WTC11 (cell line): ENCODE measurements at regions not wholly inside any gene's neighbourhood (a gene's known extent, or its start where the extent isn't known, plus 50 kb on each side); places are given as distances from the start of the nearest gene placed in this dataset.

Source experiments
- ATAC-seq: fragments of 200-7000 bp; cut with Tn5 transposase; 2 replicates; pipeline ENCODE4 v1.10.0; 2021; ENCODE audit warnings: mild to moderate bottlenecking, moderate library complexity
- CTCF ChIA-PET: fragments of 300-600 bp; sonication (Branson Sonifier 250); formaldehyde crosslinking; loops from one replicate; lab custom pipeline; 2021; ENCODE audit warnings: antibody characterized with exemption; lab: Charles Lee
- POLR2A ChIA-PET: fragments of 350-600 bp; sonication (Branson Sonifier 250); formaldehyde crosslinking; loops from one replicate; lab custom pipeline; 2021; ENCODE audit warnings: antibody characterized with exemption; lab: Charles Lee
- DNase-seq: peaks from one replicate; pipeline ENCODE4 v3.0.0; 2021; ENCODE audit warnings: low spot score
- H3K27ac Mint-ChIP-seq: 2 replicates; pipeline ENCODE4 v1.8.0; 2021; ENCODE audit warnings: mixed read lengths
- H3K27me3 Mint-ChIP-seq: 2 replicates; pipeline ENCODE4 v1.8.0; 2021; ENCODE audit warnings: low read depth, mild to moderate bottlenecking, moderate library complexity, mixed read lengths
- H3K36me3 Mint-ChIP-seq: 2 replicates; pipeline ENCODE4 v1.8.0; 2021; ENCODE audit warnings: mixed read lengths
- H3K4me1 Mint-ChIP-seq: 2 replicates; pipeline ENCODE4 v1.8.0; 2022; ENCODE audit warnings: mixed read lengths
- H3K4me3 Mint-ChIP-seq: 2 replicates; pipeline ENCODE4 v1.8.0; 2021; ENCODE audit warnings: mild to moderate bottlenecking, moderate library complexity, mixed read lengths
- H3K9me3 Mint-ChIP-seq: 2 replicates; pipeline ENCODE4 v1.8.0; 2021; ENCODE audit warnings: mixed read lengths
- AR ChIP-seq: fragments of 250-450 bp; sonication (Bioruptor Pico); IDR thresholded peaks from 2 replicates; pipeline ENCODE4 v1.9.0; 2021; ENCODE audit warnings: mild to moderate bottlenecking
- CBFB ChIP-seq: sonication (generic); formaldehyde crosslinking; IDR thresholded peaks from 2 replicates; pipeline ENCODE4 v1.8.1; 2022; ENCODE audit warnings: mild to moderate bottlenecking, low read depth, missing genetic modification reagents
- CREM ChIP-seq: sonication (generic); formaldehyde crosslinking; IDR thresholded peaks from 2 replicates; pipeline ENCODE4 v1.8.1; 2022; ENCODE audit warnings: mild to moderate bottlenecking, missing genetic modification reagents, moderate library complexity
- EMX1 ChIP-seq: fragments of 250-450 bp; sonication (Bioruptor Pico); IDR thresholded peaks from 2 replicates; pipeline ENCODE4 v1.8.0; 2021; ENCODE audit warnings: mild to moderate bottlenecking
- ESRRA ChIP-seq: sonication (generic); formaldehyde crosslinking; IDR thresholded peaks from 2 replicates; pipeline ENCODE4 v1.8.1; 2022; ENCODE audit warnings: mild to moderate bottlenecking, missing genetic modification reagents, borderline replicate concordance
- FOXP1 ChIP-seq: sonication (generic); formaldehyde crosslinking; IDR thresholded peaks from 2 replicates; pipeline ENCODE4 v1.8.0; 2022; ENCODE audit warnings: missing genetic modification reagents, mild to moderate bottlenecking, moderate library complexity, borderline replicate concordance
- GRHL2 ChIP-seq: fragments of 250-450 bp; sonication (Bioruptor Pico); IDR thresholded peaks from 2 replicates; pipeline ENCODE4 v1.8.0; 2022; ENCODE audit warnings: mild to moderate bottlenecking, moderate library complexity; ENCODE audit not compliant: insufficient replicate concordance, severe bottlenecking
- MAX ChIP-seq: sonication (generic); formaldehyde crosslinking; IDR thresholded peaks from 2 replicates; pipeline ENCODE4 v1.8.0; 2022; ENCODE audit warnings: mild to moderate bottlenecking, missing genetic modification reagents
- MYBL2 ChIP-seq: sonication (generic); formaldehyde crosslinking; IDR thresholded peaks from 2 replicates; pipeline ENCODE4 v1.8.1; 2023; ENCODE audit warnings: mild to moderate bottlenecking, moderate library complexity, missing genetic modification reagents
- NFATC4 ChIP-seq: fragments of 250-450 bp; sonication (Bioruptor Pico); IDR thresholded peaks from 2 replicates; pipeline ENCODE4 v1.9.0; 2021; ENCODE audit warnings: mild to moderate bottlenecking
- NFE2L1 ChIP-seq: sonication (generic); formaldehyde crosslinking; IDR thresholded peaks from 2 replicates; pipeline ENCODE4 v1.8.1; 2023; ENCODE audit warnings: missing genetic modification reagents
- NR3C1 ChIP-seq: sonication (generic); formaldehyde crosslinking; conservative IDR thresholded peaks from 2 replicates; pipeline ENCODE4 v1.8.1; 2023; ENCODE audit warnings: low read depth, mild to moderate bottlenecking, missing genetic modification reagents
- OVOL2 ChIP-seq: fragments of 250-450 bp; sonication (Bioruptor Pico); IDR thresholded peaks from 2 replicates; pipeline ENCODE4 v1.9.0; 2021; ENCODE audit warnings: mild to moderate bottlenecking, borderline replicate concordance
- RELA ChIP-seq: sonication (generic); formaldehyde crosslinking; IDR thresholded peaks from 2 replicates; pipeline ENCODE4 v1.8.1; 2022; ENCODE audit warnings: missing genetic modification reagents, mild to moderate bottlenecking, borderline replicate concordance
- TP53 ChIP-seq: sonication (generic); formaldehyde crosslinking; IDR thresholded peaks from 2 replicates; pipeline ENCODE4 v1.8.1; 2023; ENCODE audit warnings: mild to moderate bottlenecking, missing genetic modification reagents
- ZBTB21 ChIP-seq: sonication (generic); formaldehyde crosslinking; IDR thresholded peaks from 2 replicates; pipeline ENCODE4 v1.8.1; 2023; ENCODE audit warnings: mild to moderate bottlenecking, missing genetic modification reagents, borderline replicate concordance
- ZNF219 ChIP-seq: sonication (generic); formaldehyde crosslinking; IDR thresholded peaks from 2 replicates; pipeline ENCODE4 v1.8.0; 2023; ENCODE audit warnings: missing genetic modification reagents, mild to moderate bottlenecking, borderline replicate concordance
- ZNF232 ChIP-seq: sonication (generic); formaldehyde crosslinking; IDR thresholded peaks from 2 replicates; pipeline ENCODE4 v1.8.0; 2022; ENCODE audit warnings: mild to moderate bottlenecking, missing genetic modification reagents
- ZNF263 ChIP-seq: sonication (generic); formaldehyde crosslinking; IDR thresholded peaks from 2 replicates; pipeline ENCODE4 v1.8.1; 2022; ENCODE audit warnings: low read depth, mild to moderate bottlenecking, moderate library complexity, missing genetic modification reagents
- ZNF416 ChIP-seq: fragments of 250-450 bp; sonication (Bioruptor Pico); IDR thresholded peaks from 2 replicates; pipeline ENCODE4 v1.9.0; 2021; ENCODE audit warnings: mild to moderate bottlenecking, inconsistent platforms
- ZNF425 ChIP-seq: fragments of 250-450 bp; sonication (Bioruptor Pico); conservative IDR thresholded peaks from 2 replicates; pipeline ENCODE4 v1.9.0; 2021; ENCODE audit warnings: mild to moderate bottlenecking
- TF ChIP-seq, protein P1 (sequence below): sonication (generic); formaldehyde crosslinking; IDR thresholded peaks from 2 replicates; pipeline ENCODE4 v1.8.1; 2023; ENCODE audit warnings: mild to moderate bottlenecking, missing genetic modification reagents, moderate library complexity
- TF ChIP-seq, protein P2 (sequence below): fragments of 250-450 bp; sonication (Bioruptor Pico); IDR thresholded peaks from 2 replicates; pipeline ENCODE4 v1.8.0; 2021; ENCODE audit warnings: mild to moderate bottlenecking
- TF ChIP-seq, protein P3 (sequence below): fragments of 200-600 bp; IDR thresholded peaks from 2 replicates; pipeline ENCODE4 v1.8.0; 2022; ENCODE audit warnings: antibody characterized with exemption

GRCh38 chr12:74446466-74446865 is 91.2 kb upstream of the ATXN7L3B start (continued):
- no peak for TF ChIP-seq ZNF425
- TF ChIP-seq, all 79 proteins: peak for 0

- Mint-ChIP-seq H3K4me1 (no peaks in the 10 kb centered on the region), H3K27me3 (no peaks in the 10 kb centered on the region), H3K36me3 (no peaks in the 10 kb centered on the region), H3K4me3 (no peak overlapping the region), H3K9me3 (no peaks in the 10 kb centered on the region), H3K27ac (no peak overlapping the region; the same call in 1 of the 2 replicates)
- ChIA-PET POLR2A (no interaction called here), CTCF (no interaction called here)
- TF ChIP-seq EMX1 (CRISPR knock-in tag) (no peak), ZBTB21 (CRISPR knock-in tag) (no peak), ZNF263 (CRISPR knock-in tag) (no peak), FOXP1 (no peak), CBFB (CRISPR knock-in tag) (no peak)
- no peak for DNase-seq
- ATAC-seq, result no peak
Observed at GRCh38 chr12:74449872-74450271, 87.8 kb upstream of the ATXN7L3B start.

- Mint-ChIP-seq H3K9me3 (no peaks in the 10 kb centered on the region), H3K4me3 (no peak overlapping the region), H3K27ac (no peak overlapping the region), H3K27me3 (no peaks in the 10 kb centered on the region), H3K36me3 (no peaks in the 10 kb centered on the region), H3K4me1 (no peaks in the 10 kb centered on the region)
- TF ChIP-seq, protein P1, sequence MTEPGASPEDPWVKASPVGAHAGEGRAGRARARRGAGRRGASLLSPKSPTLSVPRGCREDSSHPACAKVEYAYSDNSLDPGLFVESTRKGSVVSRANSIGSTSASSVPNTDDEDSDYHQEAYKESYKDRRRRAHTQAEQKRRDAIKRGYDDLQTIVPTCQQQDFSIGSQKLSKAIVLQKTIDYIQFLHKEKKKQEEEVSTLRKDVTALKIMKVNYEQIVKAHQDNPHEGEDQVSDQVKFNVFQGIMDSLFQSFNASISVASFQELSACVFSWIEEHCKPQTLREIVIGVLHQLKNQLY (CRISPR knock-in tag), result no peak
- TF ChIP-seq, protein P2, sequence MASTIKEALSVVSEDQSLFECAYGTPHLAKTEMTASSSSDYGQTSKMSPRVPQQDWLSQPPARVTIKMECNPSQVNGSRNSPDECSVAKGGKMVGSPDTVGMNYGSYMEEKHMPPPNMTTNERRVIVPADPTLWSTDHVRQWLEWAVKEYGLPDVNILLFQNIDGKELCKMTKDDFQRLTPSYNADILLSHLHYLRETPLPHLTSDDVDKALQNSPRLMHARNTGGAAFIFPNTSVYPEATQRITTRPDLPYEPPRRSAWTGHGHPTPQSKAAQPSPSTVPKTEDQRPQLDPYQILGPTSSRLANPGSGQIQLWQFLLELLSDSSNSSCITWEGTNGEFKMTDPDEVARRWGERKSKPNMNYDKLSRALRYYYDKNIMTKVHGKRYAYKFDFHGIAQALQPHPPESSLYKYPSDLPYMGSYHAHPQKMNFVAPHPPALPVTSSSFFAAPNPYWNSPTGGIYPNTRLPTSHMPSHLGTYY, result no peak
- TF ChIP-seq MYBL2 (CRISPR knock-in tag) (no peak), TP53 (no peak), ZNF416 (no peak), NR3C1 (no peak), AR (CRISPR knock-in tag) (no peak), ESRRA (CRISPR knock-in tag) (no peak), ZNF219 (CRISPR knock-in tag) (no peak), RELA (CRISPR knock-in tag) (no peak), ZNF263 (CRISPR knock-in tag) (no peak), MAX (CRISPR knock-in tag) (no peak), ZBTB21 (CRISPR knock-in tag) (no peak), NFE2L1 (CRISPR knock-in tag) (no peak), ZNF232 (CRISPR knock-in tag) (no peak), GRHL2 (CRISPR knock-in tag) (no peak), CREM (no peak), NFATC4 (CRISPR knock-in tag) (no peak), OVOL2 (no peak)
- TF ChIP-seq, protein P3, sequence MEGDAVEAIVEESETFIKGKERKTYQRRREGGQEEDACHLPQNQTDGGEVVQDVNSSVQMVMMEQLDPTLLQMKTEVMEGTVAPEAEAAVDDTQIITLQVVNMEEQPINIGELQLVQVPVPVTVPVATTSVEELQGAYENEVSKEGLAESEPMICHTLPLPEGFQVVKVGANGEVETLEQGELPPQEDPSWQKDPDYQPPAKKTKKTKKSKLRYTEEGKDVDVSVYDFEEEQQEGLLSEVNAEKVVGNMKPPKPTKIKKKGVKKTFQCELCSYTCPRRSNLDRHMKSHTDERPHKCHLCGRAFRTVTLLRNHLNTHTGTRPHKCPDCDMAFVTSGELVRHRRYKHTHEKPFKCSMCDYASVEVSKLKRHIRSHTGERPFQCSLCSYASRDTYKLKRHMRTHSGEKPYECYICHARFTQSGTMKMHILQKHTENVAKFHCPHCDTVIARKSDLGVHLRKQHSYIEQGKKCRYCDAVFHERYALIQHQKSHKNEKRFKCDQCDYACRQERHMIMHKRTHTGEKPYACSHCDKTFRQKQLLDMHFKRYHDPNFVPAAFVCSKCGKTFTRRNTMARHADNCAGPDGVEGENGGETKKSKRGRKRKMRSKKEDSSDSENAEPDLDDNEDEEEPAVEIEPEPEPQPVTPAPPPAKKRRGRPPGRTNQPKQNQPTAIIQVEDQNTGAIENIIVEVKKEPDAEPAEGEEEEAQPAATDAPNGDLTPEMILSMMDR, result no peak
- ChIA-PET CTCF (no interaction called here), POLR2A (no interaction called here)
- DNase-seq (no peak), ATAC-seq (no peak)
Observed at GRCh38 chr12:74454109-74454508, 83.5 kb upstream of the ATXN7L3B start.
